Kidney (tissue), 13 donors: ENCODE measurements at regions not wholly inside any gene's neighbourhood (a gene's known extent, or its start where the extent isn't known, plus 50 kb on each side); places are given as distances from the start of the nearest gene placed in this dataset.

Experiments
- DNase-seq, 5 donors: peaks; one replicate each; pipeline ENCODE4 v3.0.0-alpha.2; 2013 to 2020
- FAIRE-seq: peaks from 2 replicates; lab custom pipeline; 2012; peaks lifted over from hg19 to GRCh38; lab: Jason Lieb, UNC
- H3K27ac ChIP-seq, 2 donors: one replicate each; pipeline ENCODE4 v1.7.0; 2013; ENCODE audit warnings: low read depth in 2 of 2, low read length in 2 of 2, inconsistent platforms in 1 of 2
- H3K27me3 ChIP-seq: one replicate; pipeline ENCODE4 v1.7.1; 2013; ENCODE audit warnings: low read length, inconsistent platforms; ENCODE audit not compliant: control insufficient read depth, insufficient read depth
- H3K36me3 ChIP-seq, 3 donors: one replicate each; pipeline versions ENCODE4 v1.7.0 to v1.7.1; 2013; ENCODE audit warnings: low read length in 3 of 3, control low read depth in 1 of 3, inconsistent platforms in 1 of 3; ENCODE audit not compliant: insufficient read depth in 3 of 3, control insufficient read depth in 2 of 3
- H3K4me1 ChIP-seq, 3 donors: one replicate each; pipeline versions ENCODE4 v1.7.0 to v1.7.1; 2013; ENCODE audit warnings: low read length in 3 of 3, inconsistent platforms in 1 of 3, low read depth in 1 of 3; ENCODE audit not compliant: control insufficient read depth in 2 of 3, insufficient read depth in 2 of 3
- H3K4me3 ChIP-seq, 3 donors: one replicate each; pipeline versions ENCODE4 v1.7.0 to v1.8.1; 2013; ENCODE audit warnings: low read length in 3 of 3, control low read depth in 1 of 3, inconsistent platforms in 1 of 3
- H3K9ac ChIP-seq, 3 donors: one replicate each; pipeline versions ENCODE4 v1.7.0 to v1.7.1; 2013; ENCODE audit warnings: low read length in 3 of 3, control low read depth in 1 of 3, inconsistent platforms in 1 of 3
- H3K9me3 ChIP-seq, 3 donors: one replicate each; pipeline versions ENCODE4 v1.7.0 to v1.7.1; 2013; ENCODE audit warnings: low read length in 3 of 3, control low read depth in 1 of 3, inconsistent platforms in 1 of 3; ENCODE audit not compliant: control insufficient read depth in 2 of 3, insufficient read depth in 1 of 3
- intact Hi-C: fragments of 100-400 bp; cut with DNase I; formaldehyde crosslinking; loops from one replicate; pipeline ENCODE4 v1.11.1; 2022
- TF ChIP-seq, protein P1 (sequence below): IDR thresholded peaks from 3 replicates; pipeline ENCODE4 v1.5.1; 2012; ENCODE audit warnings: mild to moderate bottlenecking, moderate library complexity, borderline replicate concordance; ENCODE audit not compliant: insufficient read depth; ENCODE audit errors: extremely low read depth
- donor health status: control.
- donor health status: control.
- donor health status: control.
- donor health status: control.
- donor health status: control.
- donor health status: DM: yes; HTN: yes; CAD: no.
- donor health status: Normal renal cell carcinoma (clear cell type).

DNA sequence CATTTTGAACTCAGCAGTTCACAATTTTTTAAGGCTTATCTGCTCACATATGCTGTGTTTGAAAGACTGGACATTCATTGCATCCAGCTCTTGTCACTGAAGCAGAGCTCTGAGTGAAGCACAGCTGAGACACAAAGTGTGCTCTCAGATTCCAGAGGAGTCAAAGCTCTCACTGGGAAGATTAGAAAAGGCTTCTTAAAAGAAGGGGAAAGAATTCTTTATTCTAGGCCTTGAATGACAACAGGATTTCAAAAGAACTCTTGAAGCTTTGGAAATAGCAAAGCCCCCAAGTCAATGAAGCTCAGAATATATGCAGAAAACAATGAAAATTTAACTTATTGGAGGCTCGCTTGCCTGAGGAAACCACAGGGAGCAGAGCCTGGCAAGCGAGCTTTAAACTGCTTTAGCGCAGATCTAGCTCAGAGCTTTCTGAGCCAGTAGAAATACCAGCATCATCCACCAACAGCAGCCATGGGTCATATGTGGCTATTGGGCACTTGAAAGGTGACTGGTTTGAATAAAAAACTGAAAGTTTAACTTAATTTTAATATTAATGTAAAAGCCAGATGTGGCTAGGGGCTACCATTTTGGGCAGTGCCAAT lies 369.7 kb downstream of the OSR1 start:
- H3K27ac ChIP-seq = no peak overlapping the region
- TF ChIP-seq, protein P1, sequence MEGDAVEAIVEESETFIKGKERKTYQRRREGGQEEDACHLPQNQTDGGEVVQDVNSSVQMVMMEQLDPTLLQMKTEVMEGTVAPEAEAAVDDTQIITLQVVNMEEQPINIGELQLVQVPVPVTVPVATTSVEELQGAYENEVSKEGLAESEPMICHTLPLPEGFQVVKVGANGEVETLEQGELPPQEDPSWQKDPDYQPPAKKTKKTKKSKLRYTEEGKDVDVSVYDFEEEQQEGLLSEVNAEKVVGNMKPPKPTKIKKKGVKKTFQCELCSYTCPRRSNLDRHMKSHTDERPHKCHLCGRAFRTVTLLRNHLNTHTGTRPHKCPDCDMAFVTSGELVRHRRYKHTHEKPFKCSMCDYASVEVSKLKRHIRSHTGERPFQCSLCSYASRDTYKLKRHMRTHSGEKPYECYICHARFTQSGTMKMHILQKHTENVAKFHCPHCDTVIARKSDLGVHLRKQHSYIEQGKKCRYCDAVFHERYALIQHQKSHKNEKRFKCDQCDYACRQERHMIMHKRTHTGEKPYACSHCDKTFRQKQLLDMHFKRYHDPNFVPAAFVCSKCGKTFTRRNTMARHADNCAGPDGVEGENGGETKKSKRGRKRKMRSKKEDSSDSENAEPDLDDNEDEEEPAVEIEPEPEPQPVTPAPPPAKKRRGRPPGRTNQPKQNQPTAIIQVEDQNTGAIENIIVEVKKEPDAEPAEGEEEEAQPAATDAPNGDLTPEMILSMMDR = no peak
- H3K4me1 ChIP-seq = peaks cover 0 to 5% (median 0%) of the 10 kb centered on the region in 3 donors
- no peaks in the 10 kb centered on the region for H3K27me3 ChIP-seq
- H3K4me3 ChIP-seq = no peak overlapping the region
- FAIRE-seq (no peak), DNase-seq (no peak)
- intact Hi-C loops = no loop called here
- H3K36me3 ChIP-seq = no peaks in the 10 kb centered on the region
- no peaks in the 10 kb centered on the region for H3K9me3 ChIP-seq
- H3K9ac ChIP-seq = no peak overlapping the region

DNA sequence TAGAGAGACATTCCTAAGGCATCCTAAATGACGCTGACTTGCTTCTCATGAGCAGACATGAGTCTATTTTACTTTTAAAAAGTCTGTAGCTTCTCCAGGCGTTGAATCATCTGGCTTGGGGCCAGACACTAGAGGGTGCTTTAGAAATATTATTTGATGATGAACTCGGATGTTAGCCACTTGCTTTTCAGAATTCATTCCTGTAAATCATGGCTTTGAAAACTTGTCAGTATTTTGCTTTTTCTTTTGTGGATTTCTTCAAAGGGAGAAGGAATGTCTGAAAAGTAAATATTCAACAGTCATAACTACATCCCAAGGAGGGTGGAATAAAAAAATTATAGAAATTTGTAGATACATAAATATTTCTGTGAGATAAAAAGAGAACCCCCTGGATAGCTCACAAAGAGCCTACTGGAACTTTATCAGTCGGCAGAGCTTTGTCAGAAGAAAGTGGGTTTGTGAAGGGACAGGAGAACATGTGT lies 370.8 kb downstream of the OSR1 start:
- FAIRE-seq = no peak
- Histone ChIP-seq H3K9me3 (no peaks in the 10 kb centered on the region), H3K27me3 (no peaks in the 10 kb centered on the region), H3K4me1 (peaks cover 0 to 5% (median 0%) of the 10 kb centered on the region in 3 donors), H3K36me3 (no peaks in the 10 kb centered on the region), H3K4me3 (no peak overlapping the region), H3K9ac (no peak overlapping the region), H3K27ac (no peak overlapping the region)
- peak in 3 of 5 donors; percentile 35 to 70 (median 68) for DNase-seq
- intact Hi-C loops = no loop called here
- TF ChIP-seq, protein P1 = no peak

DNA sequence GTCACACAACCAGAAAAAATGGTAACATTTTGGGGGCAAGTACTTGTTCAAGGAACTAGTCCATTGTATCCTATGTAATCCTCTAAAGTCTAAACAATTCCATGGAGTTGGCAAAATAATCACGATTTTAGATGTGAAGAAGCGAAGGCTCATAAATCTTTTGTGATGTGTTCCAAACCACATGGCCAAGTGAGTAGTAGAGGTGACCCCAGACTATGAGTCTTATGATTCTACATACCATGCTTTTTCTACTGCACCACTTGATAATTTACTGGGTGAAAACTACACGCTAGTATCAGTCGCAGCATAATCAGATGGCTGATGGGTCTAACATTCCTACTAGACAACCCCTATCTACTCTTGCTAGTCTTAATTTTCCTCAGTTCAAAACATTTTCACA lies 371.4 kb downstream of the OSR1 start:
- Histone ChIP-seq H3K27me3 (no peaks in the 10 kb centered on the region), H3K4me1 (peaks cover 0 to 5% (median 0%) of the 10 kb centered on the region in 3 donors), H3K36me3 (no peaks in the 10 kb centered on the region), H3K4me3 (no peak overlapping the region), H3K27ac (no peak overlapping the region), H3K9ac (no peak overlapping the region), H3K9me3 (no peaks in the 10 kb centered on the region)
- TF ChIP-seq, protein P1 = no peak
- intact Hi-C loops = no loop called here
- no peak for DNase-seq
- FAIRE-seq = no peak
